ENCODE measurements at regions not wholly inside any gene's neighbourhood (a gene's known extent, or its start where the extent isn't known, plus 50 kb on each side); places are given as distances from the start of the nearest gene placed in this dataset.
"Not testable (repeated sequence)": the region's sequence is repeated elsewhere in the genome, so short reads cannot be mapped to it uniquely, and the experiment has no call there.

GRCh38 chr14:43418324-43418723 is 1088.8 kb downstream of the FSCB start:
- no peak for DNase-seq (ENCODE audit: low spot score)

GRCh38 chr14:43413084-43413483 is 1094.0 kb downstream of the FSCB start:
- DNase-seq (ENCODE audit: low spot score): no peak

- DNase-seq (ENCODE audit: low spot score): no peak
Measured at GRCh38 chr14:43411841-43412240, 1095.2 kb downstream of the FSCB start.

- no peak for DNase-seq (ENCODE audit: low spot score)
Measured at GRCh38 chr14:43410631-43411030, 1096.5 kb downstream of the FSCB start.

GRCh38 chr14:43408472-43408871 is 1098.6 kb downstream of the FSCB start:
- no peak for DNase-seq (ENCODE audit: low spot score)

GRCh38 chr14:43407706-43408105 is 1099.4 kb downstream of the FSCB start:
- no peak for DNase-seq (ENCODE audit: low spot score)

GRCh38 chr14:43406931-43407330 is 1100.2 kb downstream of the FSCB start:
- DNase-seq (ENCODE audit: low spot score): no peak

GRCh38 chr14:43399289-43399688 is 1107.8 kb downstream of the FSCB start:
- DNase-seq (ENCODE audit: low spot score): no peak

GRCh38 chr14:43370565-43370896 is 1136.6 kb downstream of the FSCB start:
- not testable (repeated sequence) for DNase-seq (ENCODE audit: low spot score)

GRCh38 chr14:43369710-43370564 is 1137.1 kb downstream of the FSCB start:
- DNase-seq (ENCODE audit: low spot score): no peak

GRCh38 chr14:43362586-43362985 is 1144.5 kb downstream of the FSCB start:
- no peak for DNase-seq (ENCODE audit: low spot score)

- no peak for DNase-seq (ENCODE audit: low spot score)
Measured at GRCh38 chr14:43361751-43362150, 1145.3 kb downstream of the FSCB start.

GRCh38 chr14:43360239-43360638 is 1146.8 kb downstream of the FSCB start:
- no peak for DNase-seq (ENCODE audit: low spot score)

GRCh38 chr14:43359317-43359716 is 1147.8 kb downstream of the FSCB start:
- no peak for DNase-seq (ENCODE audit: low spot score)

- no peak for DNase-seq (ENCODE audit: low spot score)
Measured at GRCh38 chr14:43356979-43357545, 1150.0 kb downstream of the FSCB start.

- DNase-seq (ENCODE audit: low spot score): no peak
Measured at GRCh38 chr14:43356382-43356781, 1150.7 kb downstream of the FSCB start.

- no peak for DNase-seq (ENCODE audit: low spot score)
Measured at GRCh38 chr14:43341921-43342320, 1165.2 kb downstream of the FSCB start.

- no peak for DNase-seq (ENCODE audit: low spot score)
Measured at GRCh38 chr14:43338713-43339112, 1168.4 kb downstream of the FSCB start.

- DNase-seq (ENCODE audit: low spot score): no peak
Measured at GRCh38 chr14:43336351-43336750, 1170.7 kb downstream of the FSCB start.

- not testable (repeated sequence) for DNase-seq (ENCODE audit: low spot score)
Measured at GRCh38 chr14:43326501-43327407, 1180.3 kb downstream of the FSCB start.

- no peak for DNase-seq (ENCODE audit: low spot score)
Measured at GRCh38 chr14:43316427-43316826, 1190.7 kb downstream of the FSCB start.

- no peak for DNase-seq (ENCODE audit: low spot score)
Measured at GRCh38 chr14:43313719-43314118, 1193.4 kb downstream of the FSCB start.
